ENCODE measurements at regions not wholly inside any gene's neighbourhood (a gene's known extent, or its start where the extent isn't known, plus 50 kb on each side); places are given as distances from the start of the nearest gene placed in this dataset.
A peak's percentile ranks its signal among the peaks of the same experiment; 100 is the strongest.

GRCh38 chr16:5906351-5906750 lies 808.8 kb upstream of the EEF2KMT start:
- DNase-seq = no peak

DNA sequence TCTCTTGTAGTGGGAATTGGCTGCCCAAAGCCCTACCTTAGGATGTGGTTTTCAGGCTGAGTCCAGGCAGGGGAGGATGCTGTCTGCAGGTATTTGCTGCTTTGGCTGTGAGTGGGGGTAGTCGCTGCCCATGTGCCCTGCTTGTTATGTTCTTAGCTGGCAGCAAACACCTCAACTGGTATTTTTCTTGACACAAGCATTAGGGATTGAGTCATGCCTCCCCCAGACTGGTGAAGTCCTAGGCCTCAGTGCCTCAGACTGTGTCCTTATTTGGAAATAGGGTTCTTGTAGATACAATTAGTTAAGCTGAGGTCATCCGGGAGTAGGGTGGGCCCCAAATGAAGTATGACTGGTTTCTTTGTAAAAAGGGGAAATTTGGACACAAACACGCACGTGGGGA lies 808.3 kb upstream of the EEF2KMT start:
- no peak for DNase-seq

DNA sequence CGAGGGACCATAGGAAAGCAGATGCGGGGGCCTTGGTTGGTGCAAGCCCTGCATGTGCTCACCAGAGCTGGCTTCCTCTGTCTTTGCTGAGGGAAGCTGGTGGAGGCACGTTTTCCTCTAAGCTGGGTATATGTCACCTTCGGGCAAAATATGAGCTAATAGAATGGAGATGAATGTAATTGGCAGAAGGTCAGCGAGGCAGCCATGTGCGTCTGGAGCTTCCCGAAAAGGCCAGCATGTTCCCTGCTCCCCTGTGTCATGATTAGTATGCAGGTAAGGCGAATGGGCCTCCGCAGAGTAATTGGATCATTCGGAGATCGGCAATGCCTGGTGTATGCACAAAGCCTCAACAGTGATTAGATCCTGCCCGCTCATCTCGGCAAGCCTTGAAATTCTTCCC lies 806.2 kb upstream of the EEF2KMT start:
- DNase-seq = no peak

DNA sequence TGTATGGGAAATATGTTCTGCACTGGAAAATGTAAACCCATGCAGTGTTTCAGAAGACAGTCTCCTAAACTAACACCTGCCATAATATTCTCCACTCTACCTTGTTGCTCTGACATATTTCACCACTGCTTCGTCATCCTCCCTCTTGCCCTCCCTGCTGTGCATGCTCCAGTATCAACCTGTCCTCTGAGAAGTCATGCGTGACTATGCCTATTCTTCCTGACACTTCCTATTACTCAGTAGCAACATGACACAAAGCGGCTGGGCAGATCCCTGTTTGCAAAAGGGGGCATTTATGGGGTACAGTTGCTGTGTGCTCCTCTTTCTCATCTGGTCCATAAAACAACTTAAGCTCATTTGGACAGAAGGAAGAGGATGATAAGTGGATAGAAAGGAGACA lies 805.6 kb upstream of the EEF2KMT start:
- no peak for DNase-seq

GRCh38 chr16:5900046-5900445 lies 802.5 kb upstream of the EEF2KMT start:
- no peak for DNase-seq

DNA sequence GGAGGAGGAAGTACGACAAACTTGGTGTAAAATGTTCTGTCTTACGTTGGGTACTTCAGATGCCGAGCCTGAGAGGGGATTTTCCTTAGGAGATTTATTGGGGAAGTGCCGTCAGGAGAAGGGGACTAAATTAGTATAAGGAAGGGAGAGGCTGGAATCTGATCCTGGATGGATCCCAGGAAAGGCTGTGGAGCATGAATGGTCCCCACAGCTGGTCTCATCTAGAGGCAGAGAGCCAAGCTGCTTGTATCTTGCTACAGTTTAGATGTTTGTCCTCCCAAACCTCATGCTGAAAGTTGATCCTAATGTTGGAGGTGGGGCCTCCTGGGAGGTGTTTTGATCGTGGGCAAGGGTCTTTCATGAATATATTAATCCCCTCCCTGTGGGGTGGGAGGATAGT lies 798.4 kb upstream of the EEF2KMT start:
- peak; percentile 32 to 79 (median 49) for DNase-seq

GRCh38 chr16:5895137-5895536 lies 797.5 kb upstream of the EEF2KMT start:
- peak; percentile 7 to 45 (median 31) for DNase-seq

DNA sequence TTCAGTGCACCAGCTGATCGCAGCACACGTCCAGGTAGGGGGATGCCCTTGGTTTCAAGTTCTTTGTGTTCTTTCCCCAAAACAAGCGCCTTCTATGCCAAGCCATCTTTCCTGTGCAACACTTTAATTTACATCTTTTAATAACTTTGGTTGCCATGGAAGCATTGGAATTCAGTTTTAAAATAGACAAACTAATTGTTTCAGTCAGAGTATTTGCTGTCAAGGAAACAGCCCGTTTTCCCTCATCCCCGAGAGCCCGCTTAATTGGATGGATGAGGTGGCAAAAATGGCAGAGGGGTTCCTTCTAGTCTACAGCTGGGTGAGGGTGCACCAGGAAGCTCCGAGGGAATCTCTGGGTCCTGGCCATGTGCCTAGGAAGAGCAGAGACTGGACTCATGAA lies 793.7 kb upstream of the EEF2KMT start:
- DNase-seq = peak in 1 of 3 donors; percentile 8

DNA sequence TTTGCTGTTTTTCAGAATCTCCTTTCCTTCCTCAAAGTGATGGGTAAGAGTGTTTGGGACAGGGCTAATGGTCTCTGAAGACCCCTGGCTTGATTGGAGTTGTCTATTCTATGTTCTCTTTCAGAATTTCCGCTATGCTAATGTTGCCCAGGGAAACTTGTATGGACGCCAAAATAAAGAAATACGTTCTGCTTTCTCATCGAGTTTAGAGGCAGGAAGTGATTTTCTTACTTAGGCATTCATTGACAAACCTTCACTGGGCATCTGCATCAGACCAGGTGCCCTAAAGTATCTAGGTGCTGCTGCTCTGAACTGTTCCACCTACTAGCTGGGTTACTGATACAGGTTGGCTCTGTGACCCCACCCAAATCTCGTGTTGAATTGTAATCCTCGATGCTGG lies 787.9 kb upstream of the EEF2KMT start:
- DNase-seq = peak in 2 of 3 donors; percentile 13 to 15

GRCh38 chr16:5884996-5885395 lies 787.4 kb upstream of the EEF2KMT start:
- DNase-seq = no peak

GRCh38 chr16:5884339-5884738 lies 786.7 kb upstream of the EEF2KMT start:
- DNase-seq = no peak

- DNase-seq = no peak
These were observed 784.6 kb upstream of the EEF2KMT start for GRCh38 chr16:5882087-5882640.

GRCh38 chr16:5875416-5875815 lies 777.8 kb upstream of the EEF2KMT start:
- no peak for DNase-seq

GRCh38 chr16:5874899-5875298 lies 777.3 kb upstream of the EEF2KMT start:
- DNase-seq = no peak

DNA sequence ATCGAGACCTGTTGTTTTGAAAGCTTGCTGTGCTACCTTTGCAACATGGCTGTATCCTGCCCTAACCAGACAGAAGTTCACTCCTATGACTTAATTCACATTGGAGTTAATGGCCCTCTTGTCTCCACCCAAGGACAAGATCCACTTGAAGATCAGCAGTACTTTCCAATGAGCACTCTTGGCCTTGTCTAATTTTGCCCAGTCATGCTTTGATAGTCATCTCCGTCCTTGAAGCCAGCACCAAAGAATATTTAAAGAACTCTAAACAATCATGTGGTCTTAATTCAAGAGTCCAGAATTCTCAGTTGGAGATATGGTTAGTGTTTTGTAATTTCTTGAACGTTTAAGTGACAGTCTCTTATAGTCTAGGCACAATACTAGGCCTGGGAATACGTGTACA lies 775.6 kb upstream of the EEF2KMT start:
- DNase-seq = no peak

DNA sequence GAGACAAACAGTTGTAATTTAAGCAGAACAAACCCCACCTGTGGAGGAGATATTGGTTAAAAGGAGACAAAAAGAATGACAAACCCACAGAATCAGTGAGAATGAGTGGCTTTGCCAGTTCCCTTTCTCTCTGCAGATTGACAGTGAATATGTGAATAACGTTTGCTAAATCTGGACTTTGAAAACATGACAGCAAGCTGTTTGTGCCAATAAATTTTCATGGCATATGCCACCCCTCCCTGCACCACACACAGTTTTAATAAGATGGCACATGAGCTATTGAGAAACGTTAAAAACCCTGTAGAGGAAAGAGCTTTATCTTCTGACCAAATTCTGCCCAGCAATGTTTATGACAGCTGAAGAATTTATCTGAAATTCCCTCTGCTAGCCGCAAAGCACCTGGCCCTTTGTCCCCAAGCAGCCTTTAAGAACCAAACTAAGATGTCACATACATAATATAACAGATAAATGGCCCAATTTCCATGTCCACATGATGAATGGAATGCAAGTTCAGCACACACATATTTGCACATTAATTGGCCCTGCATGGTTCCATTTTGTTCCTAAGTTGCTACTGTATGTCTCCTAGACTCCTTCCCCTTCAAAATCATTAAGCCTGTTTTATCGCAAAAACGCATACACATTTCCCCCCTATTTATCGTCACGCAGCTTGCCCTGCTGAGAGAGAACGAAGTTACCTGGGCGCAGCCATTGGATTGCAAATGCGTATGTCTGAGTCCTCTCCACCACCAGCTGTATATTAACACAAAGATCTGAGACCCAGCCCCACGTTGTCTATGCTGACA lies 773.5 kb upstream of the EEF2KMT start:
- no peak for DNase-seq

DNA sequence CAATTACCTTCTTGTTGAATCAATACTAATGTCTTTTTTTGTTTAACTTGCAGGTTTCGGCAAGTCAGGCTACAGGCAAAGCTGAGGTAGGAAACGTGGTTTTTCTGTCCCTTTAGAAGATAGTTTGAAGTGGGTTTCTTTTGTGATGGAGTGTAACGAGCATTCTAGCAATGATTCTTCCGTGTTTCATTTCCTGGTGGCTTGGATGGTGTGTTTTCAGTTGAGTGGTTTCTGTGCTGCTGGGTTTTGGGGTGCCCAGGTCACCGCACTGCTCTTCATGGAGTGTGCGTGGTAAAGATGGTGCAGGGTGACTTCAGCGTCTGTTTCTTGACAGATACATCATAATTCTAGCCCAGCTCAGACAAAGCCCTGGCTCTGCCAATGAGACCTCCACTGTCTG lies 769.7 kb upstream of the EEF2KMT start:
- DNase-seq = no peak

GRCh38 chr16:5865236-5865635 lies 767.6 kb upstream of the EEF2KMT start:
- peak; percentile 5 to 68 (median 34) for DNase-seq

DNA sequence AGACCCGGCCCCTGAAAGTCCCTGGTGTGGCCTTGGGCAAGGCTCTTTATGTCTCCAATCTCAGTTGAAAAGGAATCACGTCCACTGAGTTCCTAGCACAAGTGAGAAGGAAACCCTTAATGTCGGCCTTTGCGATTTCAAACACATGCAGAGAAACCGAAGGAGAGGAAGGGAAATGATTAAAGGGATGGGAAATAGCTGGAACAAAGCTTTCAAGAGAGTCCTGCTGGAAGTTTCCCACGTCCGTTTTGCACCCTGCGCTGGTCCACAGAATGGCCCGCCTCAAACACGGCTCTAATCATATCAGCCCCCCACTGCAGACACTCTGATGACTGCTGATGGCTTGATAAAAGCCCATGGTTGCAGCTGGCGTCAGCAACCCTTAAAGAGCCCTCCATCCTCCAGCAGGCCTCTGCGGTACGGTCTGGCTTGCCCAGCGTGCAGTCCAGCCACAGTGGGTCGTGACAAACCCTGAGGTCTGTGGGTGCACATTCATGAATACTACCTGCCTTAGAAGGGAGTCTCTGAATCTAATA lies 765.5 kb upstream of the EEF2KMT start:
- no peak for DNase-seq

- no peak for DNase-seq
These were observed 764.7 kb upstream of the EEF2KMT start for GRCh38 chr16:5862103-5862840.

DNA sequence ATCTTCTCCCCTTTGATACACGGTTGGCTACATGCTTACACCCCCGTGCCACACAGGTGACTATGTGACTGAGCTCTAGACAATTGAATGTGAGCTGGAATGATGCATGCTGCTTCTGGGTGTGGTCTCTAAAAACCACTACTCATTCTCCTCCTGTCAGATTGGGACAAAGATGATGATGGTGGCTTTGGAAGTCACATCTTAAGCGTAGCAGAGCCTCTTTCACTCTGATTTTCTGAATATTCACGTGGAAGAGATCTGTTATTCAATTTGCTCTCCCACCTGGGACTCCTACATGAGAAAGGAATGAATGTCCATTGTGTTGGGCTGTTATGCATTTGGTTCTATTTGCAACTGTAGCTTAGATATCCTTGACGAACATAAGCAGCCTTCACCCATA lies 763.6 kb upstream of the EEF2KMT start:
- no peak for DNase-seq

- no peak for DNase-seq
These were observed 760.6 kb upstream of the EEF2KMT start for GRCh38 chr16:5858180-5858579.

DNA sequence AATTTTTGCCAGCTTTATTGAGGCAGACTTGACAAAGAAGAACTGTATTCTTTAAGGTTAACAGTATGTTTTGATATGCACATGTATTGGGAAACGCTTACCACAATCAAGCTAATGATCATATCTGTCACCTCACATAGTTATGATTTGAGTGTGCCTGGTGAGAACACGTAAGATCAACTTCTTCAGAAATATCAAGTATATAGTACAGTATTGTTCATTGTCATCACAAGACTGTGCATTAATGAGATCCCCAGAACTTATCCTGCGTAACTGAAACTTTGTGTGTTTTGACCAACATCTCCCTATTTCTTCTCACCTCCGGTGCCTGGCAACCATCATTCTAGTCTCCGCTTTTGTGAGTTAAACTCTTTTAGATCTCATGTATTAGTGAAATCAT lies 756.4 kb upstream of the EEF2KMT start:
- no peak for DNase-seq

All from muscle of back (tissue), 3 donors.